Spleen (tissue), 7 donors: ENCODE measurements at regions not wholly inside any gene's neighbourhood (a gene's known extent, or its start where the extent isn't known, plus 50 kb on each side); places are given as distances from the start of the nearest gene placed in this dataset.

Experiments used
- POLR2A ChIP-seq, 3 donors: fragments of 450-650 bp; IDR thresholded peaks; one replicate each; pipeline ENCODE4 v1.5.1; 2017; ENCODE audit warnings: antibody characterized with exemption in 3 of 3, mild to moderate bottlenecking in 1 of 3
- POLR2AphosphoS5 ChIP-seq, 3 donors: sonication (generic); formaldehyde crosslinking; IDR thresholded peaks; one replicate each; pipeline ENCODE4 v1.5.1; 2017; ENCODE audit warnings: antibody characterized with exemption in 3 of 3
- TF ChIP-seq, protein P1 (sequence below), 11 experiments: fragments of 200-600 bp in 7 of 11; fragments of 450-650 bp in 4 of 11; sonication (generic) in 4 of 11; IDR thresholded peaks in 8 of 11; conservative IDR thresholded peaks in 3 of 11; 1 replicate in 7 of 11; 2 replicates in 4 of 11; pipeline versions ENCODE4 v1.4.0 to v1.8.0; 2016 to 2021; ENCODE audit warnings: antibody characterized with exemption in 11 of 11, inconsistent platforms in 4 of 11, mild to moderate bottlenecking in 1 of 11
- donor health status: DM: no; HTN: no; CAD: no; lungs with moderate emphysema.
- donor health status: DM: no; HTN: no; CAD: no.
- donor health status: DM: no; HTN: no; CAD: no.

DNA sequence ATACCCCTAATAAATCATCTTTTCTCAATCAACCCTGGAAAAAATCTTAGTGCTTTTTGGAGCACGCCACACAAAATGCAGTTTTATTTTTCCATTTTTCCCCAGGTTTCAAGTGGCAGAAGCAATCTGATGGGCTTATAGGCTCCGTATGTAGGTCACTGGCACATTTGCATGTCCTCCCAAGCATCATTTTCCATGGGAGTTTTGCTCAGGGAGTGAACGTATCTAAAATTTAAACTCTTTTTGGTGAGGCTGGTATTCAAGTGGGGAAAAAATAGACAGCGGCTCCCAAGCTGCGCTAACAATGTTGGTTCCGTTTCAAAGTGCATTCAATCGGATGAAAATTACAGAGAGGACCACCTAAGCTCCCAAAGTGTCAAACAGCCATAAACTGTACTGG, 233.4 kb downstream of the MEX3B start:
- TF ChIP-seq, protein P1, sequence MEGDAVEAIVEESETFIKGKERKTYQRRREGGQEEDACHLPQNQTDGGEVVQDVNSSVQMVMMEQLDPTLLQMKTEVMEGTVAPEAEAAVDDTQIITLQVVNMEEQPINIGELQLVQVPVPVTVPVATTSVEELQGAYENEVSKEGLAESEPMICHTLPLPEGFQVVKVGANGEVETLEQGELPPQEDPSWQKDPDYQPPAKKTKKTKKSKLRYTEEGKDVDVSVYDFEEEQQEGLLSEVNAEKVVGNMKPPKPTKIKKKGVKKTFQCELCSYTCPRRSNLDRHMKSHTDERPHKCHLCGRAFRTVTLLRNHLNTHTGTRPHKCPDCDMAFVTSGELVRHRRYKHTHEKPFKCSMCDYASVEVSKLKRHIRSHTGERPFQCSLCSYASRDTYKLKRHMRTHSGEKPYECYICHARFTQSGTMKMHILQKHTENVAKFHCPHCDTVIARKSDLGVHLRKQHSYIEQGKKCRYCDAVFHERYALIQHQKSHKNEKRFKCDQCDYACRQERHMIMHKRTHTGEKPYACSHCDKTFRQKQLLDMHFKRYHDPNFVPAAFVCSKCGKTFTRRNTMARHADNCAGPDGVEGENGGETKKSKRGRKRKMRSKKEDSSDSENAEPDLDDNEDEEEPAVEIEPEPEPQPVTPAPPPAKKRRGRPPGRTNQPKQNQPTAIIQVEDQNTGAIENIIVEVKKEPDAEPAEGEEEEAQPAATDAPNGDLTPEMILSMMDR (IDR thresholded peaks at IDR 0.05 in 8 of 11, conservative IDR thresholded peaks at IDR 0.05 in 3 of 11) = no peak
- TF ChIP-seq POLR2AphosphoS5 (IDR thresholded peaks at IDR 0.05) (no peak), POLR2A (IDR thresholded peaks at IDR 0.05) (no peak)
